Osteocyte (in vitro differentiated cells): ENCODE measurements at regions not wholly inside any gene's neighbourhood (a gene's known extent, or its start where the extent isn't known, plus 50 kb on each side); places are given as distances from the start of the nearest gene placed in this dataset.

Experiments
- DNase-seq: peaks from one replicate; pipeline ENCODE4 v3.0.0; 2021; ENCODE audit warnings: mixed read lengths; ENCODE audit not compliant: unreplicated experiment; ENCODE audit errors: extremely low spot score
- H3K27ac Mint-ChIP-seq: one replicate; pipeline ENCODE4 v1.8.0; 2021; ENCODE audit warnings: mild to moderate bottlenecking, mixed read lengths; ENCODE audit not compliant: unreplicated experiment
- H3K27me3 Mint-ChIP-seq: one replicate; pipeline ENCODE4 v1.8.0; 2021; ENCODE audit warnings: mixed read lengths; ENCODE audit not compliant: unreplicated experiment
- H3K36me3 Mint-ChIP-seq: one replicate; pipeline ENCODE4 v1.8.0; 2021; ENCODE audit warnings: mixed read lengths; ENCODE audit not compliant: unreplicated experiment
- H3K4me1 Mint-ChIP-seq: one replicate; pipeline ENCODE4 v1.8.0; 2021; ENCODE audit warnings: mixed read lengths; ENCODE audit not compliant: unreplicated experiment
- H3K4me3 Mint-ChIP-seq: one replicate; pipeline ENCODE4 v1.8.0; 2021; ENCODE audit warnings: mild to moderate bottlenecking, moderate library complexity, mixed read lengths; ENCODE audit not compliant: unreplicated experiment
- H3K9me3 Mint-ChIP-seq: one replicate; pipeline ENCODE4 v1.8.0; 2021; ENCODE audit warnings: mixed read lengths; ENCODE audit not compliant: unreplicated experiment
- TF ChIP-seq, protein P1 (sequence below): fragments of 200-600 bp; sonication (generic); IDR thresholded peaks from 2 replicates; pipeline ENCODE4 v1.5.0; 2021; ENCODE audit warnings: antibody characterized with exemption, mild to moderate bottlenecking, moderate library complexity

DNA sequence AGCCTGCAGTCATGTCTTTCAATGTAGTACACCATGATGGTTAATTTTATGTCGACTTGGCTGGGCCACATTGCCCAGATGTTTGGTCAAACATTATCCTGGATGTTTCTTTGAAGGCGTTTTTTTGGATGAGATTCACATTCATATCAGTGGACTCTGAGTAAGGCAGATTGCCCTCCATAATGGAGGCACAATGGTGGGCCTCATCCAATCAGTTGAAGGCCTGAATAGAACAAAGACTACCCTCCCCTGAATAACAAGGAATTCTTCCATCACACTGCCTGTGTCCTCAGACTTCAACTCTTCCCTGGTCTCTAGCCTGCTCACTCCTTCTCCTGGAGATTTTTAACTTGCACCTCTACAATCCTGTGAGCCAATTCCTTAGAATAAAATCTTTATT lies 83.8 kb upstream of the CHL1 start:
- TF ChIP-seq, protein P1, sequence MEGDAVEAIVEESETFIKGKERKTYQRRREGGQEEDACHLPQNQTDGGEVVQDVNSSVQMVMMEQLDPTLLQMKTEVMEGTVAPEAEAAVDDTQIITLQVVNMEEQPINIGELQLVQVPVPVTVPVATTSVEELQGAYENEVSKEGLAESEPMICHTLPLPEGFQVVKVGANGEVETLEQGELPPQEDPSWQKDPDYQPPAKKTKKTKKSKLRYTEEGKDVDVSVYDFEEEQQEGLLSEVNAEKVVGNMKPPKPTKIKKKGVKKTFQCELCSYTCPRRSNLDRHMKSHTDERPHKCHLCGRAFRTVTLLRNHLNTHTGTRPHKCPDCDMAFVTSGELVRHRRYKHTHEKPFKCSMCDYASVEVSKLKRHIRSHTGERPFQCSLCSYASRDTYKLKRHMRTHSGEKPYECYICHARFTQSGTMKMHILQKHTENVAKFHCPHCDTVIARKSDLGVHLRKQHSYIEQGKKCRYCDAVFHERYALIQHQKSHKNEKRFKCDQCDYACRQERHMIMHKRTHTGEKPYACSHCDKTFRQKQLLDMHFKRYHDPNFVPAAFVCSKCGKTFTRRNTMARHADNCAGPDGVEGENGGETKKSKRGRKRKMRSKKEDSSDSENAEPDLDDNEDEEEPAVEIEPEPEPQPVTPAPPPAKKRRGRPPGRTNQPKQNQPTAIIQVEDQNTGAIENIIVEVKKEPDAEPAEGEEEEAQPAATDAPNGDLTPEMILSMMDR, result no peak
- Mint-ChIP-seq H3K4me3 (no peak overlapping the region), H3K9me3 (peaks cover 8% of the 10 kb centered on the region), H3K27ac (no peak overlapping the region), H3K4me1 (no peaks in the 10 kb centered on the region), H3K27me3 (no peaks in the 10 kb centered on the region), H3K36me3 (no peaks in the 10 kb centered on the region)
- no peak for DNase-seq

DNA sequence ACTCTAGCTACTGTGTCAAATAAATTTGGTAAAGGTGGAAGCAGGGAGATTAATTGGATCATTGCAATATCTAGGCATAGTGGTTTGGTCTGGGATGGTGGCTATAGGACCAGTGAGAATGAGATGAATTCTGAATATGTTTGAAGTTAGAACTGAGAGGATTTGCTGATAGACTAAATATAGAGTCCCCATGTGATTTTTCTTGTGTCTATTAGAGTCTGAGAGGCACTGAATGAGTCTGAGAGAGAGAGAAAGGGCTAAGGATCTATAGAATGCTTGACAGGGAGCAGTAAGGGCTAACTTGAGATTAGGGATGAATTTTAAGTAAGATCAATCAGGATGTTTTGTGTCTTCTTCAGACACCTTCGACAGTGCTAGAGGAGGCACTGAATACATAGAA lies 77.9 kb upstream of the CHL1 start:
- TF ChIP-seq, protein P1, result no peak
- H3K4me3 Mint-ChIP-seq, result no peak overlapping the region
- DNase-seq, result no peak
- no peaks in the 10 kb centered on the region for H3K9me3 Mint-ChIP-seq
- H3K27ac Mint-ChIP-seq, result no peak overlapping the region
- H3K36me3 Mint-ChIP-seq, result no peaks in the 10 kb centered on the region
- no peaks in the 10 kb centered on the region for H3K4me1 Mint-ChIP-seq
- no peaks in the 10 kb centered on the region for H3K27me3 Mint-ChIP-seq

DNA sequence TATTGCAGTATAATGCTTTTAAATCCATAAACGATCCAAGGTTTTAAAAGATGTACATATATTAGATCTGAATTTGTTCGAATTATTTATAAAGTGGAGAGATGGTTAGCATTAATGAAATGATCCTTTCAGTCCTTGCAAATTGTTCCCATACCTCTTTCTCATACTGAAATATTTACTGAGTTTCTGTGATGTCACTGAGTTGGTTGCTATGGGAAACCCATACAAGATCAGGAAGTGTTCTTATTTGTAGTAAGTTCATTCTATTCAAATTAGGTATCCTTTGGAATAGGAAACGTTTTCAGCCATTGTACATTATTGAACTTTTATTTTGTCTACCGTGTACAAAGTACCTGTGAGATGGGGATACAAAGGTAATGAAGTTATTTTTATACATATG lies 73.2 kb upstream of the CHL1 start:
- Mint-ChIP-seq H3K36me3 (no peaks in the 10 kb centered on the region), H3K4me1 (no peaks in the 10 kb centered on the region), H3K4me3 (no peak overlapping the region), H3K9me3 (peaks cover 26% of the 10 kb centered on the region), H3K27ac (no peak overlapping the region), H3K27me3 (no peaks in the 10 kb centered on the region)
- TF ChIP-seq, protein P1, result no peak
- DNase-seq, result no peak

DNA sequence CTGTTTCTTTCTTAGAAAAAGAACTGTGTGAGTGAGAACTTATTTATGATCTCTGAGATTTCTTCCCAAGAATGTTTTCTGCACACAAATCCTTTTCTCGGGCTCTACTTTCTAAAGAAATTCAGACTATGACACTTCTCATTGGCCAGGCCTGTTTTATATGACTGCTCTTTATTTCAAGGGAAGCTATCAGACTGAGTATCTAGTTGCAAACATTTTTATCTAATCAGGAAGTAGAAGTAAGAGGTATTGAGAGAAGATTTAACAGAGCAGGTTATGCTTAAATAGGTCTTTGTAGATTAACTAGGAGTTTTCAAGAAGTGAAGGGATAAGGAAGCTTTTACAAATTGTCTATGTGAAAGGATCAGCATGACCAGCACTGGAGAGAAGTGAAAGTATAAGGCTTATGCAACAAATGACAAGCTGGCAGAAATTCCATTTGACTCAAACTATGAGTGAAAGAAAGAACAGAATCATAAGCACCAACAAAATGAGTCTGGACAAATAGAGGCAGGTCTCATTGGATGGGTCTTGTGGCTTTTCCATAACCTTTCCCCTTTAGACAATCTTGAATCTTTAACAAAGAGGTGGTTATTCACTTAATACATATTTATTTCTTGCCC lies 71.9 kb upstream of the CHL1 start:
- Mint-ChIP-seq H3K4me1 (no peaks in the 10 kb centered on the region), H3K27me3 (no peaks in the 10 kb centered on the region), H3K27ac (no peak overlapping the region), H3K36me3 (no peaks in the 10 kb centered on the region), H3K9me3 (peaks cover 27% of the 10 kb centered on the region), H3K4me3 (no peak overlapping the region)
- no peak for DNase-seq
- TF ChIP-seq, protein P1, result no peak

DNA sequence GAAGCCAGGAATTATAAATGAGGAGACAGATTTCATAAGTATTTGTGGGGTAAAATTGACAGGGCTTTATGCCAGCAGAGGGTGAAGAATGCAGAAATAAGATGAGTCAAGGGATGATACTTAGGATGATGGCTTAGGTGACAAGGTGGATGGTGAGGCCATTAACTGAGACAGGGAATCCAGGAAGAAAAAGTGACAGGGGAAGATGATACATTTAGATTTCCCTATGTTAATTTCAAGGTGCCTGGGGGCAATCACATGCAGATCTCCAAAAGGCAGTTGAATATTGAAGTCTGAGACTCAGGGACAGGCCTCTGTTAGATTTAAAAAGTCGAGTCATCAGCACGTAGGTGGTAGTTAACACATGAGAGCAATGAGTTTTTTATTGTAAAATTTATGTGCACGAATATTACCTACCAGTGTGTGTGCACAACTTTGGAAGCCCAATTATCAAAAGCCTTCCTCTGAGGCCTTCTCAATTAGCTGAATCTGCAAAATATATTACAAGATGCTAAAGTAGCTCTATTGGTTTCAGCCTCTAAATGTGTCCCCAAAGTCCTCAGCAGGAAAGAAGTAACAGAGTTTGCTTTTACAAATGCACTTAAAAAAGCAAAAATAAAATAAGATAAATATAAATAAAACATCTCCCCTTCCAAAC lies 67.9 kb upstream of the CHL1 start:
- Mint-ChIP-seq H3K4me3 (no peak overlapping the region), H3K27me3 (no peaks in the 10 kb centered on the region), H3K36me3 (no peaks in the 10 kb centered on the region), H3K9me3 (peaks cover 50% of the 10 kb centered on the region), H3K4me1 (no peaks in the 10 kb centered on the region), H3K27ac (no peak overlapping the region)
- no peak for DNase-seq
- TF ChIP-seq, protein P1, result no peak
